ENCODE measurements at regions not wholly inside any gene's neighbourhood (a gene's known extent, or its start where the extent isn't known, plus 50 kb on each side); places are given as distances from the start of the nearest gene placed in this dataset.
"Not testable (repeated sequence)": the region's sequence is repeated elsewhere in the genome, so short reads cannot be mapped to it uniquely, and the experiment has no call there.

DNA sequence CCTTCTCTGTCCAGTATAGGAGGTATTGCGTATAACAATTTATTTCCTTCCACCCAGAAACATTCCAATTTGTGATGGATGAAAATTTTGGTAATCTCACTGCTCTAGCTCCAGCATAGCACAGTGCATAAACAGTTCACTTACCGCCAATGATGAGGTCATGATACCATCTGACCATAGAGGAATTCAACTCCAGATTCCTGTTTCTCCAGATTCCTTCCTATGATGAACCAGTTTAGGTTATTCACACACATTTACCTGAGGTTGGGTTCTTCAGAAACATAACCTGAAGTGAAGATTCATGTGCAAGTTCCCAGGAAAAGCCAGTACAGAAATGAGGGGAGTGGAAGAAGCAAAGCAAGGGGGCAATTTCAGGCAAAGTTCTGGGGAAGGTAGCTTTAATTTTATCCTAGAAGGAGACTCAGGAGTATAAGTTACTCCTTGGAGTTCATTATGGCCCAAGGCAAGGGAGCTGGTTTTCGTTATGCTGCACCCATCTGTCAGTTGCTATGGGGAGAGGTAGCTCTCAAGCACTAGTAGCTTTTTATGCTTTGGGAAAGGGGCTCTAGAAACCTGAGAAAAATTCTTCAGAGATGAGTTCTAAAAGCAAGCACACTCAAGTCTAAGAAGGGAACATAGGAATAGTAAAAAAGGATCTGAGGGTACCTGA is 121.6 kb downstream of the CASP12 start:
- no peak for DNase-seq

DNA sequence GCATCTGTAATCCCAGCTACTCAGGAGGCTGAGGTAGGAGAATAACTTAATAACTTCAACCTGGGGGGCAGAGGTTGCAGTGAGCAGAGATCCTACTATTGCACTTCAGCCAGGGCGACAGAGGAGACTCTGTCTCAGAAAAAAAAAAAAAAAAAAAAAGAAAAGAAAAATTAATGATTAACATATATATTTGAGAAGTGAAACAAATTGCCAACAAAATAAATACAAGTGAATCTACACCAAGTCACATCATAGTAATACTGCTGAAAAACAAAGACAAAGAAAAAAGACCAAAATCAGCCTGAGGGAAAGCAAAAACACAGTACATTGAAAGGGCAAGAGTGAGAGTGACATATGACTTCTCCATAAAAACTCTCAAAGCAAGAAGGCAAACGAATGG is 123.7 kb downstream of the CASP12 start:
- DNase-seq = no peak

DNA sequence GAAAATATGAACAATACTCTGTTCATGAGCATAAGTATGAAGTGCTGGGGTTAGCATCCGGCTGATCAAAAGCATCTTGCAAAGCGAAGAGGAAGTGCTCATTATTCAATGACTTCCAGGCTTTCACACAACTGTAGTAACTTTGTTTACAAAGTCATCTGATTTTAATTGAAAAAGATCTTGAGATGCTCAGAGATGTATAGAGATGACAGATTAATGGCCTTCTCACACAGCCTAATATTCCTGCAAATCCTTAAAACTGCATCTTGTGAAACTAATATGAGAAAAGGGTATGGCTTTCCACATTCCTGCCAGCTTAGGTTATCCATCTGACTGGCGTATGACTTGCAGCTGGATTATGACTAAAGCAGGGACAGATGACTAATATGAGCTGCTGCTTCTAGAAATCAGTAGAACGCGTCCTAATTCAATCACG is 125.4 kb downstream of the CASP12 start:
- peak in 8 of 56 donors; percentile 0 to 30 (median 9) for DNase-seq

DNA sequence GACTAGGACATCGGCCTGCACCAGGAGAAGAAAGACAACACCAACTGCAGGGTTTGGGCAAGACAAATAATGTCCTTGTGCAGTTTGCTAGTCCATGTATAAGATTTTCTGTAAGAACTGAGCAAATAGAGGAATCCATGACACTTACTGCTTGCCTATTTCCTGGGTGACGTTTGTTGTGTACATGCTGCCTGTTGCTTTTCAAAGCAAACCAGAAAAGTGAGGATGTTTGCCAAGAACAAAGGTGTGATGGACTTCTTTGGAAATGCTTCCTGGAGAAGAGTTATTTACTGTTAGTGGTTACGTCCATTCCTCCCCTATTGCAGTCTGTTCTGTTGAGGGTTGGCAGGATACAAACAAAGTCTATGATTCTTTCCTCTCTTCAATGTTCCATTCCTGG is 126.5 kb downstream of the CASP12 start:
- no peak for DNase-seq

DNA sequence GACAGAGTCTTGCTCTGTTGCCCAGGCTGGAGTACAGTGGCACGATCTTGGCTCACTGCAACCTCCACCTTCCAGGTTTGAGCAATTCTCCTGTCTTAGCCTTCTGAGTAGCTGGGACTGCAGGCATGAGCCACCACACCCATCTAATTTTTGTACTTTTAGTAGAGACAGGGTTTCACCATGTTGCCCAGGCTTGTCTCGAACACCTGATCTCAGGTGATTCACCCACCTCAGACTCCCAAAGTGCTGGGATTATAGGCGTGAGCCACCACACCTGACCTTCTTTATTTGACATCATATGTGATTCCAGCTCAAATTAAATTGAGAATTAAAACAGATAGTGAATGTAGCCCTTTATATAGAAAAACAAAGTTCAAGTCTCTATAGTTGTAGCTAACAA is 127.2 kb downstream of the CASP12 start:
- DNase-seq = not testable (repeated sequence)

DNA sequence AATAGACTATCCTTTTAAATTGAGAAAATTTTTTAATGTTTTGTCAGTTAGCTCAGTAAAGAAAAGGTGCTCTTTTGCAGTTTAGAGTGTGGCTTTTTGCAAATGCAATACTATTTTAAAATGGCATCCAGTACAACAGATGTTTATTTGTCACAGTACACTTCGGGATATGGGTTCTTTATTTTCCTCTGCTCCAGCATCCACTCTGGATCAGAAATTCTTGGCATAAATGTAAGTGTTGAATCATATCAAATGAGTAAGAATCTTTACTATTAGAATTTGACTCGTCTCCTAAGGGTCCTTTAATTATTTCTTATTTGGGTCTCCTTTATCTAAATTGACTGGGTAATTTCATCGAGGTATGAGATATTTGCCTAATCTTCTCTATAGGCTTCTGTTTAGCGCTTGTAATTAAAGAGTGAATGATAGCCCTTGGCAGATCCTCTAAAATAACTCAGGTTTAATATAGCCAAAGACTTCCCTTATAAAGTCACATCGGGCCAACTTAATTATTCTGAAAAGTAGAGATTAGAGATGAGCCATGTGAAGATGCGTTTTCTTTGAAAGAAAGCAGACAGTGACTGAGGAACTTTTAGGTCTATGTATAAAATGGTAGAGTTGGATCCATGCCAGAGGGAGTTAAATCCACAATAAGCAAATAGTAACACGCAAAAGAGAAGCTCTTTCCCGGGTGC is 132.7 kb downstream of the CASP12 start:
- no peak for DNase-seq

DNA sequence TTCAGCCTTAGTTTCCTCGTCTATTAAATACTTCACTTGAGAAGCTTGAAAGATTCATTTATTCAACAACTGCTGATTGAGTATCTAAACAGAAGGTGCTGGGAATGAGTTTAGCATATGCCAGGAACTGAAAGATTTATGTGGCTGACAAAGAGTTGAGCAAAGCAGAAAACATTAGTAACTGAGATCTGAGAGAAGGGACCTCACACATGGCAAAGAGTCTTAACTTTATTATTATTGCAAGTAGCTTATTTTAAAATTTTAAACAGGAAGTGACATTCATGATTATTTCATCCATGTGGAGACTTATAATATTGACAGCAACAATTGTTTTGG is 133.6 kb downstream of the CASP12 start:
- no peak for DNase-seq

DNA sequence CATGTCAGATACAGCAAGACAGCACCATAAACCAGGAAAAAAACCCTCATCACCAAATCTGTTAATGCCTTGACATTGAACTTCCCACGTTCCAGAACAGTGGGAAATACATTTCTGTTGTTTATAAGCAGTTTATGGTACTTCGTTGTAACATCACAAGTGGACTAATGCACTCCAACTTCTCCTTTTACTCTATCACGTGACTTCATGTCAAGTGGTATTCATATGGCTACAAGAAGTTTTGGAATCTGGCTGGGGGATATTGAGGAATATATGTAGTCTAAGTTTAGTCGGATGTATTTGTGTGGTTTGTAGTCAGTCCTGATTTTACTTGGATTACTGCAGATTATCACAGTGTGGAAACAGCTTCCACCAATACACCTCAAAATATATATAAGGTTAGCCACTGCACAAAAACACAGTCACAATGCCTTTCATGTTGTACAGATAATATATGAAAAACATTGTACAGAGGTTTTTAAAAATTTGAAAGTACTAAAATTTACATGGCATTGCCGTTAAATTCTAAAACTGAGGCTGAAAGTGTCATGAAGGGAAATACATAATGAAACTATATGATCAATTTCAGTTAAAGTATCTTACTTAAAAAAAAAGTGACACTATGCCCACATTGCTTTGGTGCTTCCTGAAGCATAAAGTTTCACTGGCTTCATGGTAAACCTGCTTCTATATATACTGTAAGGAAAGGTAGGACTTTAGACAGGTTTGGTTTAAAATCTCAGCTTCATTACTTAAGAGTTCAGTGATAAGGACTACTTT is 134.1 kb downstream of the CASP12 start:
- DNase-seq = no peak

DNA sequence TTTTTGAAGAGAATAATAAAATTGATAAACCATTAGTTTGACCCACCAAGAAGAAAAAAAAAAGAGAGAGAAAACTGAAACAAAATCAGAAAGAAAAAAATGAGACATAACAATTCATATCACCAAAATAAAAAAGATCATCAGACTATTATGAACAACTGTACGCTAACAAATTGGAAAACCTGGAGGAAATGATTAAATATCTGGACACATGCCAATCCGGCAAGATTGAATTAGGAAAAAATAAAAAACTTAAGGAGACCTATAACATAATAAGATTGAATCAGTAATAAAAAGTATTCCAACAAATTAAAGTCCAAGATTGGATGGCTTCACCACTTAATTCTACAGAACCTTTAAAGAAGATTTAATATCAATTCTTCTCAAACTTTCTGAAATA is 136.7 kb downstream of the CASP12 start:
- no peak for DNase-seq

DNA sequence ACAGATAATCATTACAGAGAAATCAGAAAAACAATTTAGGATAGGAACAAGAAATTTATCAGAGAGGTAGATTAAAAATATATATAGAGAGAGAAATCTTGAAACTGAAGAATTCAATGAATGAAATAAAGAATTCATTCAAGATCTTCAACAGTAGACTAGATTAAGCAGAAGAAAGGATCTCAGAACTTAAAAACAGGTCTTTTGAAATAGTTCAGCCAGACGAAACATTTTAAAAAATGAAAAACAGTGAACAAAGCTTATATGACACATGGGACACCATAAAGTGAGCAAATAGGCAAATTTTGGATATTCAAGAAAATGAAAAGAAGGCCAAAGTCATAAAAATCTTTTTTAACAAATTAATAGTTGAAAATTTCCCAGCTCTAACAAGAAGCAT is 138.8 kb downstream of the CASP12 start:
- DNase-seq = no peak

DNA sequence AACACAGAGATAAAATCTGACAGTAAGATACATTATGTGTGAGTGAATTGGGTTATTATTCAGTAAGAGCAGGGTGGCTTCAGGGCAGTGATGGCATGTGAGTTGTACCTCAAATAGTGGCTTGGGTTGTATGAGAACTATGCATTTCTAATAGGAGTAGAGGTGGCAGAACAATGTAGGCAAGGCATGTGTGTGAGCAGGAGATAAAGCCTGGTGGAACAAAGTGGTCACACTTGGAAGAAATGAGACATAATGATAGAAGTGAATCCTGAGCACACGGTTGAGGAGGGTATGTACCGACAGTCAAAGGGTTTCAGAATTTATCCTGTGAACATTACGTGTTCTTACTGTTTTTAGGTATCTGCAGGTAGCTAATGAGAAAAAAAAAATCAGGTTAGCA is 159.3 kb downstream of the CASP12 start:
- DNase-seq = no peak

DNA sequence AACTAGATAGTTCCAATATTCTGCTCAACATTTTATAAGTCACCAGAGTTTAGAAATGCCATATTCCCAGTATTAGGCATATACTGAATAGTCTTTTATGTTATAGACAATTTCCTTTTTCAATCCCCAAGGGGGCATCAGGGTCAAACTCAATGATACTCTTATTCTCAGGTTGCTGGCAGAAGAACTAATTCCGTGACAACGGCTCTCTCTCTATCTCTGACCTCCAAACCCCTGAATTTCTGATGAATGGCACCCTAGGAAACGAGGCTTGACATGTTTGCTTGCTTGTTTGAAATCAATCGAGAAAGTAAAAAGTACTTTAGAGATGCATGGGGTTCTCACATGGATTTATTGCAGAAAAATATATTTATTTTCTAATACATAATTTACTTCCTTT is 160.1 kb downstream of the CASP12 start:
- DNase-seq = no peak

DNA sequence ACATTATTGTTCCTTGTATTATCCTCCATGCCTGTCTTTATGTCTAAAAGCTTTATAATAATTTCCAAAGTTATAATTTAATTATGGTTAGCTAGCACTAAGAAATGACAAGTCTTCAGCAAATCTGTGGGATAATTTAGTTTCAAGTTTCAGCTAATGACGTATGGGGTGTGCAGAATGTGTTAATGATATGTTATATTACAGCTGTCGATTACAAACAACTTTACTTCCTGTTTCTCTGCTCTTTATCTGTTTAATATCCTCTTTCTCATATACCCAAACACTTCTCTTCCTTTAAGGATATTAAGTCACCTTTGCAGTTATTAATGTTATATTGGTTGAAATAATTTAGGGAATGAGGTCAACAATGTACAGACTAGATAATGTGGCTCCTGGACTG is 161.8 kb downstream of the CASP12 start:
- DNase-seq = no peak

DNA sequence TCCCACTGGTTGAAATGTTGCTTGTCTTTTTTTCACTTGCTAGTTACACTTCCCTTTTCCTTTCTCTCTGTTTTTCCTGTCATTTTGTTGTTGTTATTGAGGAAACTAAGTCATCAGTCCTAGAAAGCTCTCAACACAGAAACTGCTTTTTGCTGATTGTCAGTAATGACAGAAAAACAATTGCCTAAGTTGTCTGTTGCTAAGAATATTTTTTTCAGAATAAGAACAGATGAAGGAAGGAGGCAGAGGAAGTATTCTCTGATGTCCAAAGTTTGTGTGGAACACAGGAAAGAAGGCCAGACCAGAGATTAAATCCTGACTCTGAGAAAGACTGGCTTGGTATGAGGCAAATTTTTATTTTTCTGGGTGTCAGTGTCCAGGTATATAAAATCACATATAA is 163.3 kb downstream of the CASP12 start:
- DNase-seq = no peak

DNA sequence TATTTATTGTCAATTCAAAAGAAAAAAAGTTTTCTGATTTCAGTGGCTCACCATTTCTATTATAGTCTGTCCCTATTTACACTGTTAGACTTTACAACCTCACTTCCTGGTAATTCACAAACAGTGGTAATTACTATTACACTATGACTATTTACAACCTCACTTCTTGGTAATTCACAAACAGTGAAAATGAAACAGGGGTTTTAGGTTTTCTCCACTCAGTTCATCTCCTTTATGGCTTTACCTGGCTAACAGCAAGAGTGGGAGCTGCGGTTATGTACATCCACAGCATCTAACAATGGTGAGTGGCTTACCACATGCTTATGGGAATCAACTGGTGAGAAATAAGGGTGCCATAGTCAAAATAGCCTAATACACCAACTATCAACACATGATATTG is 166.4 kb downstream of the CASP12 start:
- no peak for DNase-seq

DNA sequence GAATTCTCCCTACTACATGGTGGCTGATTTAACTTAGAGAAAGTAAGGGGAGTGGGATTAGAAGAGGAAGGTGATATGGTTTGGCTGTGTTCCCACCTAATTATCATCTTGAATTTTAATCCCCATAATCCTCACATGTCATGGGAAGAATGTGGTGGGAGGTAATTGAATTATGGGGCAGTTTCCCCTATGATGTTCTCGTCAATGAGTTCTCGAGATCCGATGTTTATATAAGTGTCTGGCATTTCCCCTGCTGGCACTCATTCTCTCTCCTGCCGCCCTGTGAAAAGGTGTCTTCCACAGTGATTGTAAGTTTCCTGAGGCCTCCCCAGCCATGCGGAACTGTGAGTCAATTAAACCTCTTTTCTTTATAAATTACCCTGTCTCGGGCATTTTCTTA is 169.3 kb downstream of the CASP12 start:
- DNase-seq = no peak

DNA sequence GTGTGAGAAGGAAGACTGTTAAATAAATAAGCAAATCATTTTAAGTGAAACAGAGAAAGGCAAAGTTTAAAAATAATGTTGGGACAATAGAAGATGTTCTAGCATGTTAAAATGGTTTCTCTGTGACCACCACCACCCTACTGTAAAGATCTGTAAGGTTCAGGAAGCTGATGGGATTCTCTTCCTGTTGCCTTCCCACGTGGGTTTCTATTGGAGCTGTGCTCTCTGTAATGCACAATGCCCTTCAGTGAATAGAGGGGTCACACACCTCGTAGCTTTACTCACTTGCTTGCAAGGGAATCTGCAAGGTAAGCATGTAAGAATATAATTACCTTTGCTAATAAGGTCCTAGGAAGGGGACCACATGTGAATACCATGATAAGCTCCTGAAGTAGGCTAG is 170.5 kb downstream of the CASP12 start:
- no peak for DNase-seq

DNA sequence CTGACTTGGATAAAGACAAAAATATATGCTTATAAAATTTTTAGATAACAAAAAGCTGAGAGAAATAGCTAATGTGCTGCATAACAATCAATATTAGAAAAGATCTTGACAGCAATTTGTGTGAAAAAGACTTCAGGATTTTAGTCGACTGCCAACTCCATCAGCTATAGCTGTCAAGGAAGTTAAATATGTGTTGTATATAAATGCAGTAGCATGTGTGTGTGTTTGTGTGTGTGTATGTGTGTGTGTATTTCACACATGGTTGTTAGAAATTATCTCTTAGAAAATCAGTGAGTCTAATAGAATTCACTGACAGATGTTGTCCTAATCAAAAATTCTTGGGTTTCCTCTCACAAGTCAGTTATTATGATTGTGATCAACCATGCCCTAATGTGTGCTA is 171.2 kb downstream of the CASP12 start:
- no peak for DNase-seq

DNA sequence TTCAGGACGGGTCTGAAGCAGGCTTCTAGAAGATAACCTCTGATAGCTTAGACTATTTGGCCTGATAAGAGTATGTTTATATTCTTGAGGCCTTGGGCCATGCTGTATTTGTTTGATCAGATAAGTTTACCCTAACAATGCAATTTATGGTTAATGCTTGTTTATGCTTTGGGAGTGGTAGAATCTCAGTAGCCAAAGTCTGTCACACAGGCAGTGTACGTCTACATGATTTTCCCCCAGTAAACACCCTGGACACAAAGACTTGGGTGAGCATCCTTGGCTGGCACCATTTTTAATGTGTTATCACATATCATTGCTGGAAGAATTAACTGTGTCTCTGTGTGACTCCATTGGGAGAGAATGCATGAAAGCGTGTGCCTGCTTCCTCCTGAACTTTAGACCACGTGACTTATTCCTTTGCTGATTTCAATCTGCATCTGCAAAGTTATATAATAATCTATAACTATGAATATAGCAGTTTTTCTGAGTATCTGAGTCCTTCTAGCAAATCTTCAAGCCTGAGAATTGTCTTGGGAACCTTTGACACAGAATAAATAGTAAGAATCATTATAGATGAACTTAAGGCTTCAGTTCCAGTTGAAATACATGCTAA is 172.4 kb downstream of the CASP12 start:
- no peak for DNase-seq

DNA sequence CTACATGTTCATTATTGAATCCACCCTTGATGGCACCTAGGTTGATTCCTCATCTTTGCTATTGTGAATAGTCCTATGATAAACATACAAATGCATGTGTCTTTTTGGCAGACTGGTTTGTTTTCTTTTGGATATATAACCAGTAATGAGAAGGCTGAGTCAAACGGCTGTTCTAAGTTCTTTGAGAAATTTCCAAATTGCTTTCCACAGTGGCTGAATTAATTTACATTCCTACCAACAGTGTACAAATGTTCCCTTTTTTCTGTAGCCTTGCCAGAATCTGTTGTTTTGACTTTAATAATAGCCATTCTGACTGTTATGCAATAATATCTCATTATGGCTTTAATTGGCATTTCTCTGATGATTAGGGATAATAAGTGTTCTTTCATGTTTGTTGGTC is 184.9 kb downstream of the CASP12 start:
- no peak for DNase-seq

DNA sequence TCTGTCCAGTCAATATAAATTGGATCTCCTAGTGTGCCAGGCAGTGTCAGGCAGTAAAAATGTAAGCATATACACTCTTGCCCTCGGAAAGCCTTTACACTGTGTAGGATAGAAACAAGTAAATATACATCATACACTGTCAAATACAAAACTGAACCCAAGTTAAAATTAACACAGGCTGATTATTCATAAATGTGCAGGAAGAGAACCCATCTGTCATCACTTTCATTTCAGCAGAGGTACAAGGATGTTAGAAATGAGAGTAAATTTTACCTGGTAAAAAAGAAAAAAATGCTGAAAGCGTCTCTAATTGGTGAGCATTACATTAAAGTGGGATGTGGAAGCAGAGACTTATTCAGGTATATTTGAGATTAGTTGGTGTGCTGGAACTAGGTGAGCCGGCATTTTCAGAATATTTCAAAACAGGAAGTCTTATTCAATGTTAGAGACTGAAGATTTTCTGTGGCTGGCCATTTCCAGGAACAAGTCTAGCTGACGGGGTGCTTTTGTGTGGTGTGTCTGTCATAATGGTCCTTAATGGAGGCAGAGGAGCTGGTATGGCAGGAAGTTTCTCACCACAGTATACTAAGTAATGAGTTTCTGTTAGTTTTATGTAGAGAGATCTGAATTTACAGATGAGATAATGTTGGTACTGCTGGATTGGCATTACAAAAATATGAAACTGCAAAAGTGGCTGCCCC is 192.6 kb downstream of the CASP12 start:
- peak in 2 of 56 donors; percentile 0 to 1 for DNase-seq

DNA sequence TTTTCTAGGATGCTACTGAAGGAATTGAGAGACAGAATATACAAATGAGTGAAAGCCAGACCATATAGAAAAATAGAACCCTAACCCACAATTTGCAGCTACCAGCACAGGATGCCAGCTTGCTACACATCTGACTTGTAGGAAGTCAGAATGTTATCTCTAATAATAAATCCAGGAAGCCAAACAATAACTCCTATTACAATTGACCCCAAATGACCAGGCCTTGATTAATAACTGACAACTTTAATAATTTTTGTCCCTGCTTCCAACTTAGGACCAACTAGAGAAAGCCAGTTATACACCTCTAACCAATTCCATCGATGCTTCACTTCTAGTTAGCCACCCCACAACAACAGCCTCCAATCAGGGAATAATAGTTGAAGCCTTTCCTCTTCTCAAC is 193.4 kb downstream of the CASP12 start:
- no peak for DNase-seq
